HG03045 (cell line): ENCODE measurements at regions not wholly inside any gene's neighbourhood (a gene's known extent, or its start where the extent isn't known, plus 50 kb on each side); places are given as distances from the start of the nearest gene placed in this dataset.

ENCODE experiments used
- ATAC-seq: cut with Tn5 transposase; IDR thresholded peaks from one replicate; pipeline ENCODE4 v1.9.1; 2021; ENCODE audit warnings: mild to moderate bottlenecking, moderate library complexity; ENCODE audit not compliant: unreplicated experiment

GRCh38 chr6:56865081-56865875 lies 89.6 kb upstream of the BEND6 start:
- no peak for ATAC-seq

DNA sequence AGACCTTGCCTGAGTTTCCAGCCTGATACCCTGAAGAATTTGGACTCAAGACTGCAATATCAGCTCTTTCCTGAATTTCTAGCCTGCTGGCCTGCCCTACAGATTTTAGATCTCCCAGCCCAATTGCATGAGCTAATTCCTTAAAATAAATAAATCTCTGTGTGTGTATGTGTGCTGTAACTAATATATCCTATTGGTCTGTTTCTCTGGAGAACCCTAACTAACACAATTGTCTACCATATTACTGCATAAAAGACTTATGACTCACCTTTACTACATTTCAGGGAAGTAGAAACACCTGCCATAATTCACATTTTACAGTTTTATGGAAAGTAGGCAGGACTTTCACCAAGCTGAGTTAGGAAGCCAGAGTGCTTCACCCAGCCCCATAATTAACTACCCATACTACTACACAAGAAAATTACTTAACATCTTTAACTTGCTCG lies 90.7 kb upstream of the BEND6 start:
- ATAC-seq, result no peak

DNA sequence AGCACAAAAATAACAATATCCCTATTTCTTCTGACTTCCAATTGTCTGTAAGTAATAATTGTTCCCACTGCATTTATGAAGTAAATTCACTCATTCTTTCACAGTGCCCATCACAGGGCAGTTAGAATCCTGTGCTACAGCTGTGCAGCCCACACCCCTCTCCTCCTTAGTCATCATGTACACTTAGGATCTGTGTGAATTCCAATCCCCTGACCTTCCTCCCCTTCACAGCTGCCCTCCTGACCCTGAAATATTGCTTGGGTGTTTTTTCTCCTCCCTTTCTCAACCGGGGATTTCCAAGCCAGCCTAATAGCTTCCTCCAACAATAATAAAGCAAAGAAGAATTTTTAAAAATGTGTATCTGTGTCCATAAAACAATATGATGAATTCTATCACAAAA lies 91.5 kb upstream of the BEND6 start:
- ATAC-seq, result no peak

DNA sequence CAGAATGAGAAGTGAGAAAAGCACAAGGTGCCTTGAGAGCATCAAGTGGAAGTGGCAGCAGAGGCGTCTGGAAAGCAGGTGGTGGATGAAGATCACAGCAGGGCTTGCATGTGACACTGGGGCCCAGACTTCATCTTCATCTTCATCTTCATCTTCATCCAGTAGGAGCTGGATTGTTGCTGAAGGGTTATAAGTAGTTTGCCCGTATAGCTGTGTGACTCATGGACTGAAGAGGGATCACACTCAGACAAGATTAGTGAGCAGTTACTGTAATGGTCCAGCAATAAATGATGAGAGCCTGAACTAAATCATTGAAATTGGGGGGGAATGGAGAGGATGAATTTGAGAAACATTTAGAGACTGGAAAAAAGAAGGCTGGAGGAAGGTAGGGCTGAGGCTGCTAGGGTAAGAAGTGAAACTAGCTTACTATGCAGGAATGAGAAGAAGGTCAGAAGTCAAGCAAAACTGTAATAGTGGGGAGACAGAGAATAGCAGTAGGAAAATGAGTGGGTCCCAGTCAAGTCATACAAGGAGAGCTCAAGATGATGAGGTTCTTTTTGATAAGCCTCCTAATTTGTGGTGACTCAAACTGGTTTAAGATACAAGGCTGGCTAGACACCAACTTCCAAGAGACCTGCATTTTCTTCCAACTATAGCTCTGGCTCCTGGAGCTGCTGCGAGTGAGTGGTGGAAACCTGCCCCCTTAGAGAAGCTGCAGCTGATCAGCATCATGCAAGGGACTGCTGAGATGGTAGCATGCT lies 92.3 kb upstream of the BEND6 start:
- ATAC-seq, result no peak

DNA sequence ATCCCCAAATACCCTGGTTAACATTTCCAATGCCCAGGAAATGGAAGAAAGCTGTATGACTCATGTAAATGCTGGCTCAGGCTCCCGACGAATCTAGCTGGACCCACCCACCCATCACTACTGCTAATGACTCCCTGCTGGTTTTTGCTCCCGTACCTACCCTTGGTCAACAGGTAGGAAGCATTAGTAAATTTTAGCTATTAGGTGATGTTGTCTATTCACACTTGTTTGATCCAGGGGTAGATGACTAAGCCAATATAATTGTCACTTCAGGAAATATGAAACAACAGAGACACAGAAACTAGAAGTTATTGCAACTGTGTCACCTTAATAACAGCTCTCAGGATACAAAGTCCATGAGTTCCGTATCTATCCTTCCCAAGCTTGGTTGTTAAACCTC lies 94.4 kb upstream of the BEND6 start:
- no peak for ATAC-seq

GRCh38 chr6:56856036-56856580 lies 98.8 kb upstream of the BEND6 start:
- ATAC-seq, result no peak

- ATAC-seq, result no peak
Observed at GRCh38 chr6:56854086-56854485, 100.8 kb upstream of the BEND6 start.

GRCh38 chr6:56853541-56853940 lies 101.4 kb upstream of the BEND6 start:
- no peak for ATAC-seq

- peak; percentile 17 for ATAC-seq
Observed at GRCh38 chr6:56852260-56853010, 102.5 kb upstream of the BEND6 start.

DNA sequence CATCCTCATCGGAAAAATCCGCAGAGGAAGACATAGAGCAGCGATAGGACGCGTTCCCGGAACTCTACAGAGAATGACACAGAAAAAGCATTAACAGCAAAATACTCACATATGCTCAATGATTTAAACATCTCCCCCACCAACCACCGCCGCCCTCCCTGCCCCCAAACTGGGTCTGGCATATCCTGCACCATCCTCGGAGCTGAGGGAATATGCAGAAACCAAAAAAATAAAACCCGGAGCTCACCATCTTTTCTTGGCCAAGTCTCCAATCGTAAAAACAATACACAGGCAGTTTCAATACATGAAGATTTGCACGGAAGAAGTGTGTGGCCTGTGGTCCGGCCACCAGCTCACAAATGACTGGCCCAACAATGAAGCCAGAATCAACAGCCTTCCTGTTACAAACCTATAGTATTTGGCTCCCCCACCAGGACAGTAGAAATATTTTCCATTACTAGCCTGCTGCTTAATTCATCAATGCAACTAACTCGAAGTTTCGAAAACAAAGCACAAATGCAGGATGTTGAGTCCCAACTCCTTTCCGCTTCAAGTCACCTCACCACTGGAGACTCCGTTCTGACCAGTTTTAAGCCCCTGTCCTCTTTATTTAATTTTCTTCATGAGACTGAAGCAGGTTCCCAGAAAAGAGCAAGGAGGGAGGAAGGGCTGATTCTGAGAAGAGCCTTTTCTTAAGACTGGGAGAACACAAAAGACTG lies 103.2 kb upstream of the BEND6 start:
- ATAC-seq, result peak; percentile 93

DNA sequence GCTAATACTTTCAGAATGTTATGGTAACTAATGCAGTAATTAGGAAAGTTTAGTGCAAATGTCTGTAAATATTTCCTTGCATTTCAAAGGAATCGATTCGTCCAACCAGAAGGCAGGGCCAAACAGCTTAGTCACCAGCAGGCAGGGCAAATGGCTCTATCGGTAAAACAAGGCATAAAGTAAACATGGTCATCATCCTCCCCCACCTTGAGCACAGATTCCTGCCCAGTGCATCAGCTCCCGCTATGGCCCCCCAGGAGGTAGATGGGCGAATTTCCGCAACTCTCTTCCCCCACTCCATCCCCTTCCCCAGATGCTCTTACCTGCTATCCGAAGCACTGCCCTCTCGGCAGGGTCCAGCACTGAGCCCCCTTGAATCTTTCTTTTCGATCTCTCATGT lies 103.8 kb upstream of the BEND6 start:
- no peak for ATAC-seq

GRCh38 chr6:56850626-56851025 lies 104.3 kb upstream of the BEND6 start:
- no peak for ATAC-seq

DNA sequence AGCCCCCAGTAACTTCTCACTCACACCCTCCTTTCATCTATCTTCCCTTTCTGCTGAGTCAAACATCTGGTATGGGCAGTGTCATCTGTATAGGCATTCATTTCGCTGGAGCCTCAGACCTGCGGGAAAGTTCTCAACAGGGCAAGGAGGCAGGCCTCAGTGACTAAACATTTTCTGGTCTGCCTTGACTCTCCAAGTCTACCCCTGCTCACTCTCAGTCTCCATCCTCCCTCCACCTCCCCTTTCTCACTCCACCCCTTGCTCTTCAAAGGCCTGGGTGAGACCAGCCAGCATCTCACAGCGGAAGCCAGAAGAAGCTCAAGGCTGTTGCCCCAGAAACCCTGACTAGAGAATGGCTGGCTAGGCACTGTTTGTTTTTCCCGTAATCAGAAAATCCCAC lies 105.0 kb upstream of the BEND6 start:
- no peak for ATAC-seq

DNA sequence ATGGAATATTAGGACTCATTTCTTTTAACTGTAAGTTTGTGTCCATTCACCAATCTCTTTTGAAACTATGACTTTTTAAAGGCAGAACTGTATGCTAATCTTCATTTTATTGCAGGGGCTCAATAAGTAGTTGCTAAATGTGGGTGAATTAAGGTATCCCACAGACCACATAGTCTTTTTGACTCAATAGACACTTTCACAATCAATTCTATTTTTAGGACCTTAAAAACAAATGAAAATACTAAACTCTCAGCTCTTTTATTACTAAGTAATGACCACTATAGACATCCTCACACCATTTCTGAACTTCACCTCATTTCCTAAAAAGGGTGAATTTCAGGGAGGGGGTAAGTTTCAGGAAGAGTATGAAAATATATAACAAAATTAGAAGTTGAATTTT lies 106.8 kb upstream of the BEND6 start:
- no peak for ATAC-seq

- no peak for ATAC-seq
Observed at GRCh38 chr6:56845032-56845431, 109.9 kb upstream of the BEND6 start.

- ATAC-seq, result peak; percentile 87
Observed at GRCh38 chr6:56843476-56844349, 111.2 kb upstream of the BEND6 start.

GRCh38 chr6:56842686-56843475 lies 112.0 kb upstream of the BEND6 start:
- ATAC-seq, result peak; percentile 32

DNA sequence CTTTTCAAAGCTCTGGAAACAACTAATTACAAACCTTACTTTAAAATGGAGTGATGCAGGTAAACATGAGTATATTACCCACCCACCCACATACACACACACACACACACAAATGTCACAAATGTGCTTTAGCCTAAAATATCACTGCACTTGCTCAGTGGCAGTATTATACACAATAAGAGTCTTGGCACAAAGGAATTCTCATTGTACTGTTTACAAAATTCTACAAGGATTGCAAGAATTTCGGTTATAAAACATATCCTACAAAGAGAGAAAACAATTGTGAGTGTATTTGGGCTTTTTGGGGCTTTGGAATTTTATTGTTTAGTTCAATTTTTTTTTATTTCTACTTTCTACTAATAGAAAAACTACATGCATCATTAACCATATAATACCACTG lies 113.2 kb upstream of the BEND6 start:
- ATAC-seq, result no peak

GRCh38 chr6:56841381-56841749 lies 113.5 kb upstream of the BEND6 start:
- ATAC-seq, result no peak
